ENCODE measurements at regions not wholly inside any gene's neighbourhood (a gene's known extent, or its start where the extent isn't known, plus 50 kb on each side); places are given as distances from the start of the nearest gene placed in this dataset.
"Not testable (repeated sequence)": the region's sequence is repeated elsewhere in the genome, so short reads cannot be mapped to it uniquely, and the experiment has no call there.

GRCh38 chr1:187891993-187892682 is 1063.4 kb downstream of the PLA2G4A start:
- no peak for ATAC-seq
- intact Hi-C loops (cut with micrococcal nuclease), result no loop called here
- no peak for DNase-seq

- ATAC-seq (no peak), DNase-seq (no peak)
- intact Hi-C loops (cut with micrococcal nuclease), result no loop called here
These were observed 1063.9 kb downstream of the PLA2G4A start for GRCh38 chr1:187892683-187893039.

GRCh38 chr1:187893471-187893870 is 1064.7 kb downstream of the PLA2G4A start:
- intact Hi-C loops (cut with micrococcal nuclease), result no loop called here
- no peak for ATAC-seq
- DNase-seq, result no peak

GRCh38 chr1:187894349-187894748 is 1065.6 kb downstream of the PLA2G4A start:
- intact Hi-C loops (cut with micrococcal nuclease), result no loop called here
- ATAC-seq, result no peak
- no peak for DNase-seq

GRCh38 chr1:187903223-187903622 is 1074.5 kb downstream of the PLA2G4A start:
- no peak for ATAC-seq
- no peak for DNase-seq
- intact Hi-C loops (cut with micrococcal nuclease), result no loop called here

- DNase-seq, result no peak
- intact Hi-C loops (cut with micrococcal nuclease), result no loop called here
- no peak for ATAC-seq
These were observed 1080.6 kb downstream of the PLA2G4A start for GRCh38 chr1:187909382-187909781.

- no peak for ATAC-seq
- intact Hi-C loops (cut with micrococcal nuclease), result no loop called here
- no peak for DNase-seq
These were observed 1083.1 kb downstream of the PLA2G4A start for GRCh38 chr1:187911820-187912219.

GRCh38 chr1:187920976-187921375 is 1092.2 kb downstream of the PLA2G4A start:
- no peak for DNase-seq
- intact Hi-C loops (cut with micrococcal nuclease), result no loop called here

GRCh38 chr1:187921426-187921825 is 1092.7 kb downstream of the PLA2G4A start:
- DNase-seq (no peak), ATAC-seq (no peak)
- intact Hi-C loops (cut with micrococcal nuclease), result no loop called here

More at GRCh38 chr1:187920976-187921375, 1092.2 kb downstream of the PLA2G4A start:
- no peak for ATAC-seq

- ATAC-seq (no peak), DNase-seq (no peak)
- intact Hi-C loops (cut with micrococcal nuclease), result no loop called here
These were observed 1093.5 kb downstream of the PLA2G4A start for GRCh38 chr1:187922255-187922654.

GRCh38 chr1:187924252-187924651 is 1095.5 kb downstream of the PLA2G4A start:
- no peak for ATAC-seq

GRCh38 chr1:187928288-187928687 is 1099.5 kb downstream of the PLA2G4A start:
- DNase-seq, result no peak
- no peak for ATAC-seq
- intact Hi-C loops (cut with micrococcal nuclease), result no loop called here

More at GRCh38 chr1:187924252-187924651, 1095.5 kb downstream of the PLA2G4A start:
- no peak for DNase-seq
- intact Hi-C loops (cut with micrococcal nuclease), result no loop called here

- DNase-seq (no peak), ATAC-seq (no peak)
- intact Hi-C loops (cut with micrococcal nuclease), result no loop called here
These were observed 1099.9 kb downstream of the PLA2G4A start for GRCh38 chr1:187928696-187929095.

- intact Hi-C loops (cut with micrococcal nuclease), result no loop called here
- no peak for ATAC-seq
- no peak for DNase-seq
These were observed 1103.0 kb downstream of the PLA2G4A start for GRCh38 chr1:187931776-187932175.

- no peak for ATAC-seq
- intact Hi-C loops (cut with micrococcal nuclease), result no loop called here
- DNase-seq, result no peak
These were observed 1105.0 kb downstream of the PLA2G4A start for GRCh38 chr1:187933562-187934419.

GRCh38 chr1:187936667-187937066 is 1107.9 kb downstream of the PLA2G4A start:
- intact Hi-C loops (cut with micrococcal nuclease), result no loop called here
- DNase-seq (no peak), ATAC-seq (no peak)

GRCh38 chr1:187938092-187938491 is 1109.3 kb downstream of the PLA2G4A start:
- intact Hi-C loops (cut with micrococcal nuclease), result no loop called here
- DNase-seq (no peak), ATAC-seq (no peak)

GRCh38 chr1:187942986-187943385 is 1114.2 kb downstream of the PLA2G4A start:
- intact Hi-C loops (cut with micrococcal nuclease), result no loop called here
- ATAC-seq (no peak), DNase-seq (no peak)

- ATAC-seq, result no peak
These were observed 1115.1 kb downstream of the PLA2G4A start for GRCh38 chr1:187943606-187944403.

GRCh38 chr1:187946661-187947060 is 1117.9 kb downstream of the PLA2G4A start:
- ATAC-seq; DNase-seq; intact Hi-C loops (cut with micrococcal nuclease): not testable (repeated sequence)

More at GRCh38 chr1:187943606-187944403, 1115.1 kb downstream of the PLA2G4A start:
- intact Hi-C loops (cut with micrococcal nuclease), result no loop called here
- no peak for DNase-seq
